A204.1 (cell line): ENCODE measurements at regions not wholly inside any gene's neighbourhood (a gene's known extent, or its start where the extent isn't known, plus 50 kb on each side); places are given as distances from the start of the nearest gene placed in this dataset.
"Not testable (repeated sequence)": the region's sequence is repeated elsewhere in the genome, so short reads cannot be mapped to it uniquely, and the experiment has no call there.

Experiments used
- FAIRE-seq: peaks from 2 replicates; lab custom pipeline; 2012; peaks lifted over from hg19 to GRCh38; lab: Jason Lieb, UNC

DNA sequence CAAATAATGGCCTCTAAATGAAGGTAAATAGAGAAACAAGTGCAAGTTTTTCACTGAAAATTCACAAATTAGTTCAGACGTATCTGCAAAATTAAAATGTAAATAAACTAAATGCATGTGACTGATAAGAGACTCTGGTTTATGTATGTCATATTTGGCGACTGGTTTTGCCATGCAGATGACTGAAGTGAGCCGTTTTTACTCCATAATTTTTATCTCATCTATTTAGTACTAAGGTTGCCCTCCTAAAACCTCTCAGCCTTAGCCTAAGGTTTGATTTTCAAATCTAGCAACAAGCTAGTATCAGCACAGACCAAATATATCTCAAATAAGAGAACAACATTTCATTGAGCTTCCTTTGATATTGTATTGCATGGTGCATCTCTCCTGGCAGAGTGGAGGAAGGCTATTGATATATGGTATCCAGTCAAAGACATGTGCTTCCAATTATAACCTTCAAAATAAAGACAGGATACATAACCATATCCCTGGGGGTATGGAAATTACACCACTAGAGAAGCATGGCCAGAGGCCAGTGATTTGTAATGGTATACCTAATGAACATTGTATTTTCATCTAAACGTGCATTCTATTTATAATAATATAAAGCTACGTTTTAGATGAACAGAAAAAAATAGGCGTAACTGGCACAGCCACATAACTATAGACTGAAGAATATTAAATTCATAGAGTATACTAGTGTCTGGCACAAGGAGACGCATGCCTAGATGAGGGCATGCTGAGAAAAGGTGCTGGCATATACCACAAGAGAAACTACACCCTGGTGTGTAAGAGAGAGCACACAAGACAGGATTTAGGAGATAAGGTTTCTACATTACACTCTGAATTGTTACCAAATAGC is 392.6 kb upstream of the INTU start:
- no peak for FAIRE-seq

DNA sequence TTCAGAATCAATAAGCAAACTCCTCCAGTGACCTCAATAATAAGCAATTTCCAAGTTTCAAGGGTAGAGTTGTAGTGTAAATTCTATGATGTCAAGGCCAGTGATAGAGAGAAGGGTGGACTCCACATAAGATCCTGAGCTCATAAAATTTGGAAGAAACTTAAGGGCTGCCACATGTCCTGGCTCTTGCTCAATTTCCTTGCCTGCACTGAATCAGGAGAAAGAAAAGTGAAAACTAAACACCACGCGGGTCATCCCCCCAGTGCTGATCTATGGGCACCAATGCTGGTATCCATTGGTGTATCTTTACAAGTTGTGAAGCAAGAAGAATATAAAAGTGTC is 392.0 kb upstream of the INTU start:
- FAIRE-seq, result no peak

DNA sequence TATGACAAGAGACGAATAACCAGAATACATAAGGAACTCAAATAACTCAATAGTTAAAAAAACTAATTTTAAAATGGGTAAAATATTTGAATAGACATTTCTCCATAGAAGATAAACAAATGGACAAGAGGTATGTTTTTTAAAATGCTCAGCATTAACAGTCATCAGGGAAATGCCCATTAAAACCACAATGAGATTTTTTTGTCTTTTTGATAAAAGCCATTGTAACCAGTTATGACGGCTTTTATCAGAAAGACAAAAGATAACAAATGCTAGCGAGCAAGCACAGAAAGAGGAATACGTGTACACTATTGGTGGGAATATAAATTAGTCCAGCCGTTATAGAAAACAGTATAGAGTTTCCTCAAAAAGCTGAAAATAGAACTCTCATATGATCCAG is 388.2 kb upstream of the INTU start:
- FAIRE-seq, result no peak

DNA sequence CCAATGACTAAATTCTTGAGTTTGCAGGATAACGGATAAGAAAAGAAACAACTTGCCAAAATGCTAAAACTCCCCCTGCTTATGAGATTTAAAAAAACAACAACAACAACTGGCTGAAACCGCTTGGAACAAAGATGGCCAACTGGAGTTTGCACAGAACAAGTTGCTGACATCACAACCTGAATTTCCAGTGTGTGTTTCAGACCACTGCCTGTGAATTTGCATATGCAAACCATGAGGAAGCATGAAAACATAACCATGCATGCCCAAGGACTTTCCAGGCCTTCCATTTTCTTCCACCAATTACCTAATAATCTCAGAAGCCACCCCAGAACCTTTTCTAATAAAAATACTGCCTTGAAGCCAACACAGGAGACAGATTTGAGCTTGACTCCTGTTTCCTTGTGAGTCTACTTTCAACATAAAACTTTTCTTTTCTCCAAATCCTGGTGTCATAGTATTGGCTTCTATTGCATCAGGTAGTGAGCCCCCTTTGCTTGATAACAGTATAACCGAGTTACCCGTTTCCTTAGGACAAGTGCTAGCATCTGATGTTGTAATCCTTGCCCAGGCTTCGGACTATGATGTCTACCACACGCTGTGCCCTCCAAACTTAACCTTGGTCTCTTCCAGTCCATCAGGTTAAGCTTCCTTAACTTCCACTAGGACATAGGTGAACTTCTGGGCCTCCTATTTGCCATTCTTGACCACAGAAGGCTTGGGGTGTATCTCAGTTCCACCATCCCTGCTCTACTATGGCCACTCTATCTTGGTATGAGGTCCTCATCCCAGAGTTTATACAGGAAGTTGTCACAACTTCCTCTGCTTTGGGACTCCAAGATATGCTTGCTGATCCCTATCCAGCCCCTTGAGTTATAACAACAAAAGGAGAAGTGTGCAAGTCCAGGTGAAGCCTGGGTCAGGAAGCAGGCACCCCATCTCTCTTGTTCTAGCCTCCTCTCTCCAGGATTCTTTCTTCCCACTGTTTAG is 385.5 kb upstream of the INTU start:
- FAIRE-seq, result no peak

DNA sequence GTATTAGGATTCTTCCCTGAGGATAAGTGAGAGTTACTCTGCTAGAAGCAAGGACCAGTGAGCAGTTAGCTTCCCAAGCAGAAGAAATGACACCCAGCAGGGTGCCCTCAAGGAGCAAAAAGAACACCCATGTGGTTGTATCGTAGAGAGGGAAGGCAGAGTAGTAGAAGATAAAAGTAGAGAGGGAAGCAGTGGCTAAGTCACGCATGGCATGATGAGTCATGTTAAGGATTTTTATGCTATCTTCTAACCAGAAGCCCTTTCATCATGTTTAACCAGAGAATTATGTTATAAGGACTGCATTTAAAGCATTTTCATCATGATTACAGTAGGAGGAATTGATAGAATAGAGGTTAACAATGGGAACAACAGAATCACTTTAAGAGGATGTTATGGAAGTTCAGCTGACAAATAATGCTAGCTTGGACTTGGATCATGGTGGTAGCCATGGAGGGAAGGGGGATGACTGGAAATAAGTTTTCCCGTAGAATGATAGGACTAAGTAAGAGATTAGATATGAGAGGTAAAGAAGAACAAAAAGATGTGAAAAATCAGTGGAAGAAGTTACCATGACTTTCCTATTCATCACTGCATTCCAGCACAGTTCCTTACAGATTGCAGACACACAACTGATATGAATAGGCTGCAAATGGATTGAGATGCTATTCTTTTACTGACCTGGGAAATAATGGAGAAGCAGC is 383.5 kb upstream of the INTU start:
- FAIRE-seq, result no peak

DNA sequence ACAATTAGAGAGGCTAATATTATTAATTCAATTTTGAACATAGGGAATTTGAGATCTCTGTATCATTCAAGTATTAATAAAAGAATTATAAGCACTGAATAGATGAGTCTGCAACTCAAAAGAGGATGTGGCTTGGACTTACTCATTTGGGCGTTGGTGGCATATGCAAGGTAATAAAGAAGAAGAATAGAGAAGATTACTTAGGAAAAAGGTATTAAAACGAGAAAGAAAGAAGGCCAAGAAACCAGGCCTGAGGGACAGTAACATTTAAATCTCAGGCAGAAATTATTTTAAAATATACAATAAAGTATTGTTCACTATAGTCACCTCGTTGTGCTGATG is 383.0 kb upstream of the INTU start:
- no peak for FAIRE-seq

DNA sequence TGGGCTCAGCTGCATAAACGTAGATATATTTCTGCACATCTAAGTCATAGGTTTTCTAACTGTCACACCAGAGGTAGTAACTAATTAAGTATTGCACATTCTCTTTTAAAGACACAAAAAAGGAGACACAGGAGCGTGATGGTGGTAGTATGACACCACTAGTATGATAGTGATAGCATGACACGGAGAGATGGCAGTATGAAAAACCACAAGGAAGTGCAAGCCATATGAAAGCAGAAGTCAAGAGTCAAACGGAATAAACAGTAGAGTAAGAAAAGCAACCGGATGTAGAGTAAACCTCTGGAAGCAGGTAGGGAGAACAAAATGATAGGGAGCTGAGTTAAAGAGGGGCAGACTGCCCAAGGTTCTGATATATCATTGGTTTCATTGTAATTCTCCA is 382.2 kb upstream of the INTU start:
- FAIRE-seq, result no peak

DNA sequence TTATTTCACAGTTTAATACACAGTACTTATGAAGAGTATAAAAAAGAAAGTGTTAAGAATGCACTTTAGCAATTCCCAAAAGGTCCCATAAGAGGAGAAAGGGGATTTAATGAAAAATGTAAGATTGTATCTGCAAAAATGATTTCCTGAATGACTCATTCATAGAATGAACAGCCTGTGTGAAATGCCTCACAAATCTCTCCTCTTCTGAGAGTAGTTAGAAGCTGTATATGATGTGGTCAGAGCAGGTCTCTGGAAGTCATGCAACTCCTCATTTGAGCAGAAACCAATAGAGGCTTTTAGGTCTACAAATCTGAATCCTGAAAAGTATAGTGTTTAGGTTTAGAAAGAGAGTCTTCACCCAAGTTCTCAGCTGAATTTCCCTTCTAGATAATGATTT is 381.3 kb upstream of the INTU start:
- no peak for FAIRE-seq

DNA sequence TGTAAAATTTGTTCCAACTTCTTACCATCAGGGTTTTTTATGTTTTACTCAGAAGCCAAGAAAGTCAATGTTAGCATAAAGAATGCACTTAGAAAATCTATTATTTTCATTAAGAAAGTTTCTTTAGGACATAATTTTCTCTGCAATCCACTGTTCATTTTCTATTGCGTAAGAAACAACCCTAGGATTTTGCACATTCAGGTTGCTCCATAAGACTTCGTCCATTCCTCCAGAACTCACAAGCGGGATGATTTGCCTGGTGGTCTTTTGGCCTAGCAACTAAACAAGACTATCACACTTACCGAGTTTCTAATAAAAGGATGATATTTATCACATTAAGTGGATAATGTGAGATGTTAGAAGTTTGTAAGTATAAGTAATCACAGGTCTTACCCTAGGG is 376.3 kb upstream of the INTU start:
- no peak for FAIRE-seq

DNA sequence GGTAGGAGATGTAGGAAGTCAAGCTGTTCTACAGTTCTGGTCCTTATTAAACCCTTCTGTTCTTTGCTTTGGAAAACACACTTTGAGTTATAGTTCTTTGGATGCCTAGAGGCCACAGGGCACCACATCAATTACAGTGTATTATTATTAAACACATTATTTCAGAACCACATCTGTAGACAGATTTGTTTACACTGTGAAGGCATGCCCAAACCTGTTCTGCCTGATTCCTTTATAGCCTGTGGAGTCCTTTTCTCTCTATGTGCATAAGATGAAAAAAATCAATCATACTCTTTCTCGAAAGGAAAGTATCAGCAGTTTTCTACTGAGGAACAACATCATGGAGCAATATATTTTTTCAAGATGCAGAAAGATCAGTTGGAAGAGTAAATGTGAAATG is 371.3 kb upstream of the INTU start:
- FAIRE-seq, result no peak

DNA sequence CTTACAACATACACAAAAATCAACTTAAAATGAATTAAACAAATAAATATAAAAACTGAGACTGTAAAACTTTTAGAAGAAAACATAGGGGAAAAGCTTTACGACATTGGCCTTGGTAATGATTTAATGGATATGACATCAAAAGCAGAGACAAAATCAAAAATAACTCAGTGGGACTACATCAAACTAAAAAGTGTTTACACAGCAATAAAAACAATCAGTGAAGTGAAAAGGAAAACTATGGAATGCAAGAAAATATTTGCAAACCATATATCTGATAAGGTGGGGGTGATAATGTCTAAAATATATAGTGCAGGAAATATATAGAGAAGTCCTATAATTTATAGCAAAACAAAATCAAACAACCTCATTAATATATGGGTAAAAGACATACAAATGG is 364.4 kb upstream of the INTU start:
- FAIRE-seq, result no peak

DNA sequence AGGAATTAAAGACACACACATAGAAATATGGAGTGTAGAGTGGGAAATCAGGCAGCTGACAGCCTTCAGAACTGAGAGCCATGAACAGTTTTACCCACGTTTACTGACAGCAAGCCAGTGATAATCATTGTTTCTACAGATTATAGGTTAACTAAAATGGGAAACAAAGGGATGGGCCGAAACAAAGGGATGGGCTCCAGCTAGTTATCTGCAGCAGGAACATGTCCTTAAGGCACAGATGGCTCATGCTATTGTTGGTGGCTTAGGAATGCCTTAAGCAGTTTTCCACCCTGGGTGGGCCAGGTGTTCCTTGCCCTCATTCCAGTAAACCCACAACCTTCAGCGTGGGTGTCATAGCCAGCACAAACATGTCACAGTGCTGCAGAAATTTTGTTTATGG is 355.7 kb upstream of the INTU start:
- FAIRE-seq, result not testable (repeated sequence)

DNA sequence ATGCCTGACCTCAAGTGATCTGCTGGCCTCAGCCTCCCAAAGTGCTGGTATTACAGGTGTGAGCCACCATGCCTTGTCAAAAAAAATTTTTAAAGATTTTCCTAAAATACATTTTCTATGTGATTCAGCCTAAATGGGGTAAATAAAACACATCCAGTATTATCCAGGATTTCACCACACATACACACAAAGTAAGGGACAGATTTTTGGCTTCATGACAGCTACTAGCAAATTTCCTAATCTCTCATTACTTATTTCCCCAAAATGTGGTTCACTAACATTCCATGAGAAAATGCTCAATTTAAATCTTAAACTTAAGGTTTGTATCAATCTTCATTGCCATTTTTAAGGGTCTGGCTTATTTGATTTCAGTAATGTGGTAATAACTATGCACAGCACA is 348.5 kb upstream of the INTU start:
- FAIRE-seq, result no peak

DNA sequence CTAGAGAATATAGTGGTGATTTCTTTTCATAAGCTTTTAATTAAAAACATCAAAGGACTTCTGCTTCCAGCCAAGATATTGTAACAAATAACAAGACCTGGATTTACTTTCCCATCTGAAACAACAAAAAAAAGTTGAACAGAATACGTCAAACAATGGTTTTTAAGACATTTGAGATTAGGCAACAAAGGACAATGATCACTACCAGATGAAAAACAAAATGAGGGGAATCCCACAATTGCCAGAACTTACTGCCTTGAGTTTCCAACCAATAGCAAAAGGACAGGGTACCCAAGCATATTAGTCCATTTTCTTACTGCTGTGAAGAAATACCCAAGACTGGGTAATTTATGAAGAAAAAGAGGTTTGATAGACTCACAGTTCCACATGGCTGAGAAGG is 341.4 kb upstream of the INTU start:
- FAIRE-seq, result no peak

DNA sequence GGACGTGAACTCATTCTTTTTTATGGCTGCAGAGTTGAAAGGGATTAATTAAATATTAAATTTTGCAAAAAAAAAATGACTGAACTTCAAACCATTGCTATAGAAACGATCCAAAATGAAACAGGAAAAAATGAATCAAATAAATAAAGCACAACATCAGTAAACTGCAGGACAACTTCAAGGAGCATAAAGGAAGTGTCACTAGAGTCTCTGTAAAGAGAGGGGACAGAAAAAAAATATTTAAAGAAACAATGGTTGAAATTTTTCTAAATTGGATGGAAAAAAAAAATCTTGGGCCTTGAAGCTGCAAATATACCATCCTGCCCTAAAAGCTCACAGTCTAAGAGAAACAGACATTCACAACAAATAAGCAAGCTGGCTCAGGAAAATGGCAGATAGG is 339.3 kb upstream of the INTU start:
- no peak for FAIRE-seq

DNA sequence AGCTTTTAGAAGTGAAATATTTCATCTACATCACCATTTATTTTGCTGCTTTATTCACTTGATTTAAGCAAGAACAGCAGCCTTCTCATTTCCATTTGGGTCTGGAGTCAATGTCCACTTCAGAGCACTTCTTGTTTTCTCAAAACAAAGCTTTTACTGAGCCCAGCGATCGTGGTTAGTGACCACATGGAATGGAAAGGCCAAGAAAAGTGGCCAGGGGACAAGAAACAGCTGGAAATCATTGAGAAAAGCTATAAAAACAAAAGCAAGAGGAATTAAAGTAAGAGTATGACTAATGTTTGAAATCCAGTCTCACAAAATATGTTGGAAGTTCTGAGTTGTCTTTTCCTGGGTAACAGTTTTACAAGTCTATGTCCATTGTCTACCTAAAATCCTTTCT is 328.4 kb upstream of the INTU start:
- FAIRE-seq, result no peak

DNA sequence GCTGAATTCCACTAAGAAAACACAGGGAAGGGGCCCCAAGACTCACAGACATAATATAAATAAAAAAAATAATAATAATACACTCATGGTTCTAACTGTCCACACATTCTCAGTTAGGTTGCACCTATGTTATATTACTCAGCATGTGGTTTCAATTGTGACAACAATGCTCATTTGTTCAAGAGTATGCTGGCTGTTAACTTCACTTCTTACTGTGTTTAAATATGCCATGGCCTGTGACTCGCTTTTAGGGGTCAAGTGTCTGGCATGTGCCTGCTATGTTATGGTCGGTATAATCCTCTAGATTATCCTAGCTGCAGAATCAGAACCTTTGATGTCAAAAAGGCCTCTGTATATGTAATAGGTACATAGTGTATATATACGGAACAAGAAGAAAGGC is 324.8 kb upstream of the INTU start:
- no peak for FAIRE-seq

DNA sequence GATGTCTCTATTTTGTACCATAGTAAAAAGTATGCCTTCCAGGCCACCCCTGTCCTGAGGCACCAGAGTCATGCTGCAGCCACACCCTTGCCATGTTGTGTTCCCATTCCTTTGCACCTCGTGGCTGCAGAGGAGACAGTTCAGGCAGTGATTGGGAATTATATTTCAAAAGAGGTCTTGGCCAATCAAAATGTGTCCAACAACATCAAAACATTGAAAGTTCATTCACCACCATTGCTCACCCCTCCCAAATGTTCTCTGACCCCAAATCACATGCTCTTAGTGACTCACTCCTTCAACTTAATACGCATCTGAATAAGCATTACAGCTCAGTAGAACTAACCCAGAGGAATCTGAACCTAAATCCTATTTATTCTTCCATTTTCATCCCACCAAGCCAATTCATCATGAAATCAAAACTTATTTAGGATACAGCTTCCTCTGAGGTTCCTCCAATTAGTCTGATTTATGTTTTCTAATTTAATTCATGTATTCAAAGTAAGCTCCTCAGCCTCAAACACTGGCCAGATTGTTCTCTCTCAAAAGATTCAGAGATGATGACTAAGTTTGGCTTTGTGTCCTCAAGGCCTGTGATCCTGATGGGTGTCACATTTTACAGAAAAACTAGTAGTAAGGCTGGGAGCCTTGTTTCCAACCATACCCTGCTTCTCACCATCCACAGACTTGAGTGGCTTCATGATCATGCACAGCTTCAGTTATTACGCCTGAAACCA is 323.2 kb upstream of the INTU start:
- FAIRE-seq, result no peak

DNA sequence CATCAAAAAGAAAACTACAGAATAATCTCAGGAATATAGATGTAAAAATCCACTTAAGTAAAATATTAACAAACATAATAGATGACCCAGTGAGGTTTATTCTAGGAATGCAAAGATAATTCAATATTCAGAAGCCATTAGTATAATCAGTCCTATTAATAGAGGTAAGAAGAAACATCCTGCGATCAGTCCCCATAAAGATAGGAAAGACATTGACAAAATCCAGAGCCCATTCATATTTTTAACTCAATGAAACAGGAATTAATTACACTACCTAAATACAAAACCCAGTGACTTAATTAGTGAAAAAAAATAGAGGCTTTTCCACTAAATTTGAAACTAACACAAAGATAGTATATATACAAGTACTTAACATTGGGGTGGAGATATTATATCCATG is 321.4 kb upstream of the INTU start:
- no peak for FAIRE-seq

DNA sequence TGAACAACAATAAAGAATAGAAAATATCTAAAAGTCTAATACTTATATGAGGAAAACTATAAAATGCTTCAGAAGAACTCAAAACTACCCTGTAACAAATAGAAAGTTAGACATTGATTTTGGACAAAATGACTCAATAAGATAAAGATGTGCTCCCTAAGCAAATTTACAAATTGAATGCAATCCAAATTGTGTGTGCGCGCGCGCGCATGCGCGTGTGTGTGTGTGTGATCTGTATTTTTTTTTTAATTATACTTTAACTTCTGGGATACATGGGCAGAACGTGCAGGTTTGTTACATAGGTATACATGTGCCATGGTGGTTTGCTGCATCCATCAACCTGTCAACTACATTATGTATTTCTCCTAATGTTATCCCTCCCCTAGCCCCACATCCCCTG is 320.8 kb upstream of the INTU start:
- no peak for FAIRE-seq

DNA sequence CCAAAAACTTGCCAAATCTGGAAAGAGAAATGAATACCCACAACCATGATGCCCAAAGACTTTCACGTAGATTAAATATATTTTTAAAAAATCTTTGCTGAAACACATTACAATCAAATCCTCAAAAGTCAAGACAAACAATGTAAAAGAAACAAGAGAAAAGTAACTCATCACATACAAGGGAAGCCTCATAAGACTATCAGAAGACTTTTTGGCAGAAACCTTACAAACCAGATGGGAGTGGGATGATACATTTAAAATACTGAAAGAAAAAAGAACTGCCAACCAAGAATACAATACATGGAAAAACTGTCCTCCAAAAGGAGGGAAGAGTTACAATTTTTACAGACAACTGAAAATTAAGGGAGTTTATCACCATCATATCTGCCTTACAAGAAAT is 319.0 kb upstream of the INTU start:
- FAIRE-seq, result no peak

DNA sequence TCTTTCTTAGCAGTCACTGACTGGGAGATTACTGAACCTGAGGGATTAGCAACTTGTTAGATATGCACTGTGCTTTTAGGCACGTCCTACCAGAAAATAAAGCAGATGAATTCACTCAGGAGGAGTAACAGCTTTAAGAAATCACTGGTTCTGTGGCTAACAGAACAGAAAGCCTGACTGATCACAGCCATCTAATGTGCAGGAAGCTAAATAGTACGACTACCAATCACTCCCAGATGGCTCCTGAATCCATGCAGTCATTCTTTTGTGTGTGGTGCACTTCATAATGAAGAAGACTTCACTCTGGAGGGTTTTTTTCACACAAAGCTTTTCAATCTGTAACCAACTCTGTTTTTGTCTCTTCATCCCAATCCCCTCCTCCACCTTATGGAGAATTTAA is 305.3 kb upstream of the INTU start:
- no peak for FAIRE-seq
